GM19463 (cell line): ENCODE measurements at regions not wholly inside any gene's neighbourhood (a gene's known extent, or its start where the extent isn't known, plus 50 kb on each side); places are given as distances from the start of the nearest gene placed in this dataset.
A peak's percentile ranks its signal among the peaks of the same experiment; 100 is the strongest.

Experiments
- ATAC-seq: cut with Tn5 transposase; IDR thresholded peaks from one replicate; pipeline ENCODE4 v1.9.1; 2021; ENCODE audit warnings: mild to moderate bottlenecking, moderate library complexity; ENCODE audit not compliant: unreplicated experiment

DNA sequence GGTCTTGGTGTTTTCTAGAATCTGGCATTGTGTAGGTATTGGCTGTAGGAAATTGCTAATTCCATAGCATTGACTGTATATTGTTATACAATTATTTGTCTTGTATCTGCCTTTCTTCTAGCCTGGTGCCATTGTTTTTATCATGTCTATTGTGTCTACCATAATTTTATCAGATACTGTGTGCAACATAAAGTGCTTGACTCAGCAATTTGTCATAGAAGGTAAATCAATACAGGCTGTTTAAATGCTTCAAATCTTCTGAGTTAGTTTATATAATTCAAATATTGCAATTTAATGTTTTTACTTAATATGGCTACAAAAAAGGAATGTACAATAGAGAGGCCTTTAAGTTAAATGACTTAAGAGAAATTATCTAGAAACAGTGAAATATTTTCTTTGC lies 263.3 kb upstream of the UGT8 start:
- no peak for ATAC-seq

DNA sequence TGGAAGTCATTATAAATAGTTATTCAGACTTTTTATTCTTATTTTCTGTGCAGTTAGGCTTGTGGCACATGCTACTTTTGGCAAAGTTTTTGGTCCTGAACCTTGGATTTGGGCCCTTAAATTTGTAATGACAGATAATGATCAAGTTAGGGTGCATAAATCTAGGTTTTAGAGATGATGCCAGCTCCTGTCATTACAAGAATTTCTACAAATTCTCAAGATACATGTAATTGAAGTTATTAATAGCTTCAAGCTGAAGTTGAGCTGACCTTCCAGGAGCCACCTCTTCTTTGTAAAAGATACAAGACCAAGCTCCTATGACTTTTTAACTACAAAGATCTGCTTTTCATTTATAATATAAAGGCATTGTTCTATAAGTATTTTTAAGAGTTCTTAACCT lies 255.6 kb upstream of the UGT8 start:
- no peak for ATAC-seq

DNA sequence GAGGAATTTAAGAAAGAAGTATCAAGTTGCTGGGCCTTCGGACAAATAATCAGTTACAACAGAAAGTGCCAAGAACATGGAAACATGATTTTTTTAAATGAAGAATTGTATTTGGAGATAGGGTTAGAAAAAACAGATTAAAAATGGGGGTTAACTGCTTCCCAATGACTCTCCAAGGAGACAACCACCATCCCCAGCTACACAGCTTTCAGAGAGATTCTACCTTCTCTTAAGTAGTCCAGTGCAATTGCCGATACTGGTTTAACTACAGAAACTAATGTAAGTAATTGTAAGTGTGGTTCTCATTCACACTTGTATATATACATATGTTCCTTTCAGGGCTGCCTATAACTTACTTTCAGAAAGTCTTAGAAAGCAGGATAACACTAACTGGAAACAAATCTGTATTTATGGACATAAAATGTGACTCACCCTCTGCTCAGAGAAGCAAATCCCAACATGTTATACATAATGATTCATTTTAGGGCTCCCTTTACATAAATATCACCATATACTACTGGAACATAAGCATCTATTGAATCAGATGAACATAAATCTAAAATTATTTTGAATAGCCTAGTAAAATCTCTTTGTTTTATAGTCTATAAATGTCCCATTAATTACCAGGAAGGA lies 248.9 kb upstream of the UGT8 start:
- no peak for ATAC-seq

DNA sequence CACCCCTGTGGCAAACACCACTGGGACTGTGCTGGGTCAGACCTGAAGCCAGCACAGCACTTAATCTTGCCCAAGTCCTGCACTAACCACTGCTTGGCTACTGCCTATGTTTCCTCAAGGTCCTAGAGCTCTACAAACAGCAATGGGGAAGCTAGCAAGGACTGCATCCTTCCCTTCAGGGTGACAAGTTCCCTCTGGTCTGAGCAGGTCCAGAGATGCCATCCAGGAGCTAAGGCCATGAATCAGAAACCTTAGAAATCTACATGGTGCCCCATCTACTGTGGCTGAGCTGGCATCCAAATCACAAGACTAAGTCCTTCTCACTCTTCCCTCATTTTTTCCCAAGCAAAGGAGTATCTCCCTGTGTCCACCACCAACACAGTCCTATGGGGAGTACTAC lies 239.7 kb upstream of the UGT8 start:
- no peak for ATAC-seq

DNA sequence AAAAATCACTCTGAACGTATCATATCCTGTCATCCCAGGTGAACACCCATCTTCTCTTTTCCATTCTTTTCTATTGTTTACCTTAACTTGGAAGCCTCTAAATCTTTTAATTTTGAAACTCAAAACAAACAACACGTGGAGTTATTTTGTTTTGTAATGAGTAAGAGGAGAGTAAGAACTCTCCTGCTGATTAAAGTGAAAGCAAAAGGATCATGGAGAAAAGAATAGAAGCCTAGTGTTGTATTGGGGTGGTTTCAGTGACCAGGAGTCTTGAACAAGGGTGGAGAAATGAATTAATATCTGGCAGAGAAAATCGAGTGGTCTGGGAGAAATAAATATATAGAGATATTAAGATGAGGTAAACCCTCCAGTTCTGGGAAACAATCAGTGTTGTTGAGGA lies 237.4 kb upstream of the UGT8 start:
- ATAC-seq = no peak

DNA sequence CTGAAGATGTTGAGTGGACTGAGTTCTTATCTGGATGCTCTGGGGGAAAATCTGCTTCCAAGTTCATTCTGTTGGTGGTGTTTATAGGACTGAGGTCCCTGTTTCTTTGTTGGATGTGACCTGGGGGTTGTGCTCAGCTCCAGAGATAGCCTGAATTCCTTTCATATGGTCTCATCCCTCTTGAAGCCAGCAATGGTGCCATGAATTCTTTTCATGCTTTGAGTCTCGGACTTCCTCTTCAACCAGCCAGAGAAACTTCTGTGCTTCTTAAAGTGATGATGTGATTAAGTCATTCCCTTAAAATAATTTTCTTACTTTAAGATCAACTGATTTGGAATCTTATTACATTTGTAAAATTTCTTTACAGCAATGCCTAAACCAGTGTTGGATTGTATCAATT lies 233.8 kb upstream of the UGT8 start:
- ATAC-seq = no peak

DNA sequence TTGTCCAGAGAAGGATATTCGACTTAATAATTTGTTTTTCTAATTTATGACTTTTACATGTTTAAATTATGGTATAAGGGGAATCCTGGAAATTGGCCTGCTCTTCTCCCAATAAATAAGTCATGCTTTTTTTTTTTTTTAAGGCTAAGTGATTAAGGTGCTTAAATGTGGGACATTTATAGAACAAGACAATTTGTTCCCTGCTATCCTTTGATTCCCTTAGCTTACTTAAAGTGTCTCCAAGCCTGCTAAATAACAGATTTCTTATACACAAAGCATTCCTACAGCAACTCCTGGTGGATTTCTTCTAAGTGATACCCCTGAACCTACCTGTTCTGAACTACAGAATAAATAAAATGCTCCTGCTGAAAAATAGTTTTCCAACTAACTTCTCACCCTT lies 233.0 kb upstream of the UGT8 start:
- no peak for ATAC-seq

DNA sequence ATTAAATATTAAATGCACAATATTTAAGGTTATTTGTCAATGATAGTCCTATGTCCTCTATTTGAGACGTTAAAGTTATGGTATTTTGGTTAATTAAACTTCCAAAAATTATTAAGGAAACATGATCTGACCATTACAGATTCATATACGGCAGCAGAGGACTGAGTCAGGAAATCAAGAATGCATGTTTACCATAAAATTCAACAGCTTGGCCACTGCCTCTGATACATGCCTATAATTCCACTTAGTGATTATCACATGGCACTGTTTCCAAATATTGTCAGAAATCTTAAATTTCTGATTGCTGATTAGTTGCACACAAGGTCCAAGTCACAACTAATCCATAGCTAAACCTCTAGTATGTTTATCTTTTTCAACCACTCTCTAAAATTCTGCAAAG lies 232.2 kb upstream of the UGT8 start:
- ATAC-seq = no peak

DNA sequence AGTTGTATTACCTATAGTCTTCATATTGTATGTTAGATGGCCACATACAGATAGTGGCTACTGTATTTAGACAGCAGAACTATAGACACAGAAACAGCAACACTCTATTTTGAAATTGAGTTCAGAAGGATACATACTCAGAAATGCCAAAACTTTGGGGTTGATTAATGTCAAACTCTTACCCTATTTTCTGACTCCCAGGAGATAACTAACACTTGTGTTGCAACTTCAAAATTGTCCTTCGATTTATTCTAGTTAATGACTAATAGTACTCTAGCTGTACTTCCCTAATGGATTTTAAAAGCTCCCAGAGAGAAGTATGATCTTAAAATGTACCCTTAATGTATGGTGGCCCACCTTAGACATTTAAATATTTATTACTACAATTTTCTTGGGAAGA lies 229.9 kb upstream of the UGT8 start:
- no peak for ATAC-seq

DNA sequence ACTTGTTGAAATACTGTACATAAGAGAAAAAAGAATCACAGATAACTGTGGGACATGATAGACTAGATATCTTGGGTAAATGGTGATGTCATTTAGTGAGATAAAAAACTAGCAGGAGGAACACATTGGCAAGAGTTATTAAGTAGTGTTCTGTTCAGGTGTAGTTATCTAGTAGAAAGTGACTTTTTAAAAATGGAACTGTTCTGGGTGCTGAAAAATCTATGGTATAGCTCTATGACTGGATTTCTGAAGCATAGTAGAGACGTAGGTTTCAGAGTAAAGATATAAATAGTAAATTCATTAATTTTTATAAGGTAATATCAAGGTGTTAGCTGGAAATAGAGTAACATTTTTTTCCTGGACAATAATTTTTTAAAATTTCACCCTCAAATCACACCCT lies 225.1 kb upstream of the UGT8 start:
- no peak for ATAC-seq

DNA sequence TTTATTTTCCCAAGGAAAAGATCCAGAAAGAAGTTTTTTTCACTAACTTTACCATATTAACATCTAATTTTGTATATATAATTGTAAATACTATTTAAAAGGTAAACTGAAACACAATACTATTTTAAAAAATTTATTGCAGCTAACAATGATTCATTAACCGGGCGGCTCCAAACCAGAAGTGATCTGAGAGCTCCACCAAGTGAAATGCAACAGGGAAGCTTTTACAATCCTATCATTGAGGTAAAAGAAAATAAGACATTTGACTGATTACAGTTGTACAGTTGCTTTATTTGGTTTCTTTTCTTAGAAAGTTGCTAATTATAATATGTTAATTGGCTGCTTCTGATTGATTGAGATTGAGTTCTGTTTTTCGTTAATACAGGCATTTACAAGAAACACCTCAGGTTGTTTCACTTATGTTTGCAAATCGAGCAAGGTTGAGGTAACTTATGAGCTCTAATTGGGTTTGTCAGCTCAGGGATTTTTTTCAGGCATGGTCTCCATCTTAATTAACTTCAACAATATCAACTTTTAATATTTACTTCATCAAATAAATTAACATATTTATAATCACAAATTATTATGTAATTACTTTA lies 220.2 kb upstream of the UGT8 start:
- no peak for ATAC-seq

DNA sequence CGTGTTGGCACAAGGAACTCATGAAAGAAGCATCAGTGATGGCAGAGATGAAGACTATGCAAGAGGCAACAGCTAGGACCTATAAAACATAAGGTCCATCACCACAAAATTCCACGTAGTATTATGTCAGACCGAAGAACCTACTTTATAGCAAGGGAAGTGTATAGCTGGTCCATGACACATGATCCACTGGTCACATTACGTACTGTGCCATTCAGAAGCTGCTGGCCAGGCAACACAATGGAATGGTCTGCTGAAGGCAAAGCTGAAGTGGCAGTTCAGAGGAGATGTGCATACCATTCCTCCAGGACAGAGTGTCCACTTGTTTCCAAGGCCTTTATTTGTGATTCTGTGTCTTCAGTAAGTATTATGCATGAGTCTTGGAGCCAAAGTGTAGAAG lies 215.5 kb upstream of the UGT8 start:
- ATAC-seq = no peak

DNA sequence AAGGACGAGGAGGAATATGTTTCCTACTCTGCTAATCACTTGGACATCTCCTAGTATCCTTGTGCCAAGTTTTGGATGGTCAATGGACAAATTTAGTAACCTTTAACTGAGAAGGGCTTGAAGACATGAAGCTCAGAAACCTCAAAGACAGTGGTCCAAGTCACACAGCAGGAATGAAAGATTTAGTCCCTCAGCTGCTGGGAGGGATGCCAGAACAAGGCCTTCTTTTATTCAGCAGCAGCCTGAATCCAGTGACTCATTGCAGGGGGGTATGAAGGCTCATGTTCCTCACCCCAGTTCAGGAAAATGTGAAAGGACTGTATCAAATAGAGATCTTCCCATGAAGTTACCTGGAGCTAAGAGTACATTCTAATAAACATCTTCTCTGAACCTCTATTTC lies 214.9 kb upstream of the UGT8 start:
- no peak for ATAC-seq

DNA sequence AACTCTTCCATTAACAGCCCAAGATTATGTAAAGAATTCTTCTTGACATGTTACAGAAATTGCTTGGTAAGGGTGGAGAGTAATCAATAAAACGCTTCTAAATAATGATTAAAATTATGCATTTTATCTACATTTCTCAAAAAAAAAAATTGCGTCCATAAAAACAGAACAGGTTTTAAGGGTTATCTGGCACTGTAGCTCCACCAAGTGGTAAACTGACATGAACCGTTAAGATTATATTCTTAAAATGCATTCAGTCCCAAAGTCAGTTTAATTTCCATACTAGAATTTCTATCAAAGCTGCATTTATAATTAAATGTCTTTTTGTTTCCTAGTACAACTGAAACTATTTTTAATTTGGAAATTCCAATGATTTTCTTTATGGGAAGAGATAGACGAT lies 214.0 kb upstream of the UGT8 start:
- ATAC-seq = no peak

DNA sequence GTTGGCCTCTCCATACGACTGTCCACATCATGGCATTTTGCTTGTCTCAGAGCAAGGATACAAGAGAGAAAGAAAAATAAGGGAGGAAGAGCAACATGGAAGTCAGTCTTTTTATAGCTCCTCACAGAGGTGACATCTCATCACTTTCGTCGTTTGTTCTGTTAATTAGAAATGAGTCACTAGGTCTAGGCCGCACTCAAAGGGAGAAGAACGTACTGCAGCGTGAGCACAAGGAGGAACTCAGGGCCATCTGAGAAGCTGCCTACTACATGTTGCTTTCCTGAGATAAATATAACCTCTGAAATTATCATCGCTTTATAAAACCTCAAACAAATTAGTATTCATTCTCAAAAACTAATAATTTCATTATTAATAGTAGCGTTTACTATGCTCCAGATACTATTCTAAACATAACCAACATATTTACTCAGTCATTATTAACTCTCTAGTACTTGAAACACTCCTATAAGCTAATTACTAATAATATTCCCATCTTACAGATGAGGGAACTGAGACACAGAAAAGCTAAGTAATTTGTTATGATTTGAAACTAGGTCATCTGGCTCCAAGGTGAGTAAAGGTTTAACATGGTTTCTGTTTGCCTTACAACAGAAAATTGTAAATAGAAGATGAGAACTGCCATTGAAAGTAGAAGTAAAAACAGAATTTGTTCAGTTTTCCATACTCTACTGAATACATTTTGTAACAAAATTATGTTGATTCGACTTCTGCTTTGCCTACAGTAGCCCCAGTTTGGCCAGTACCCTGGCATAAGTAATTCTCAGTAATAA lies 213.2 kb upstream of the UGT8 start:
- ATAC-seq = peak; percentile 62

DNA sequence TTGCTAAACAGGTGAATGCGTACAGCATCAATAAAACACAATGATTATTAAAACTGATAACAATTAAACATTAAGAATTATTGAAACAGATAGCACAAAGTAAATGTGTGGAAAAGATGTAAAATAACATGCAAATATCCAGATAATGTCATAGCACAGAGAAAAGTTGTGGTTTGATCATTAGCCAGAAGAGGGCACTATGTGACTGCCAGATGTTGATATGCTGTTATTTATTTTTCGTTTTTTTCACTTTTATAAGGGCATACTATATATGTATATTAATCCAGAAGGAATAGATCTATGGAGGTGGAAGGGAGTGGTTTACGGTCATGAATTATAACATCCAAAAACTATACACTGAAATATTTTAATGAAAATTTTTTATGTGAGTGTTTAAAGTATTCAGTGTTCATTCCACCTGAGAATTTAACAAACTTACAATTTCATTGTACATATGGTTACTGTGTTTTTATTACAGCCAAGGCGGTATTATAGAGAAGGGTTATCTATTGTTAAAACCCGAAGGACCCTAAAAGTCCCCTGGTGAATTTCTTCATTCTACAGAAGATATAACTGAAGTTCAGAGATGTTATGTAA lies 211.9 kb upstream of the UGT8 start:
- no peak for ATAC-seq

DNA sequence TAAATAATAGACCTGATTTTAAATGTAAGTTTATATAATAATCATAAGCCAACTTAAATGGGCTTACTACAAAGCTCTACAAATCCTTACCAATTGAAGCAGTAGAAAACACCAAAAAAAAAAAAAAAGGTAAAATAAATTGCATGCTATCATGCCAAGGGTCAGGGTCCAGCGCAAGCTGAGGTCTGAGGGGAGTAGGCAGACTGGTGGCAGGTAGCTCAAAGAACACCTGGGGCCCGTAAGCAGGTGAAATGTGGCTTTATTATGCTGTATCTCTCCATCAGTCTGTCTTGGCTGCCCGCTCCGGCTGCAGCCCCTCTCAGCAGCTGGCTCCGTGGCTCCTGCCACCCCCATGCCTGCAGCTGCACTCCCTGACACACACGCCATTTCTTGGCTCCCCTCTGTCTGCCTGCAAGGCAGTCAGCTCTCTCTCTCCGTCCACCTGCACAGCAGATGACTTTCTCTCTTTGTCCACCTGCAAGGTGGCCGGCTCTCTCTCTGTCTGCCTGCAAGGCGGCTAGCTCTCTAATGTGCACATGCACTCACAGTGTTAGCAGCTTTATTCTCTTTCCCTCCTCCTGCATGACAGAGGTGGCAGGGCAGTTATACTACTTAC lies 209.4 kb upstream of the UGT8 start:
- ATAC-seq = no peak

DNA sequence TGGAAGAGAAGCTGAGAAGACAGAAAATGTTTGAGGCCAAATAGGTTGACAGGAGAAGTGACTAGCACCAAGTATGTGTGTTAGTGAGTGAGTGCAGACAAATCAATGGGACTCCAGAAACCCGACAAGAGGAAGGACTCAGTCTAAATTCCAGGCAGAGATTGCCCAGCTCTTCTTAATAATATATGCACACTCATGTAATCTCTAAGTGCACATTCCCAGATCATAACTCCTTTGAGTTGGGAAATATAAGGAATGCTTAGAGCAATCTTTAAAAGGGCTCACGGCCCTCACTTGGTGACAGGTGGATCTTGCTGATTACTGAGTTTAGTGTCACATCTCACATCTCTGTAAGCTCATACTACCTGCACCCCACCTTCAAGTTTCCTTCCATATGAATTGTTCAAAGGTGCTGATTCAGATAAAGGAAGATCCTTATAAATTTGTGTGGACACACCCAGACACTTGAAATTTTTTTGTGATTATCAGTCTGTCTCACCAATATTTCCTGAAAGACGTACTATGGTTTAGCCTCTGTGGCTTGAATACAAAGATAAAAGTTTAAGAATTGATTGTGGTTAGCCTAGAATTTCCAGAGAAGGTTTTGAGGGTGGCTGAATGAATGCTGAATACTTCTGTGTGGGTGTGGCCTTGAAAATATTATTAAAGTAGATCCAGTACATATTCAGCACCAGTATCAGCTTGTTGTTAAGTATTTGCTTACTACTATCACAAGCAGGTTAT lies 205.1 kb upstream of the UGT8 start:
- no peak for ATAC-seq

DNA sequence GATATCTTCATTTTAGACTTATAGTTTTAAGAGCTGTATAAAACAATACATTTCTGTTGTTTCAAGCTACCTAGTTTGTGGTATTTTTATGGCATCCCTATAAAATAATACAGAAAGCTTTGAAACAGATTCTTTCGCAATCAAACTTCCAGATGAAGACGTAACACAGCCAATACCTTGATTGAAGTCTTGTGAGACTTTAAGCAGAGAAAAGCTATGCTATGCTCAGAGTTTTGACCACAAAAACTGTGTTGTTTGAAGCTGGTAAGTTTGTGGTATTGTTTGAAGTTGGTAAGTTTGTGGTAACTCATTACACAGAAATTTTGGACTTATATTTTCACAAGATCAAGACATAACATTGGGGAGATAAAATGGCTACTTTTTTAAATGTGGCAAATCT lies 201.8 kb upstream of the UGT8 start:
- ATAC-seq = no peak

DNA sequence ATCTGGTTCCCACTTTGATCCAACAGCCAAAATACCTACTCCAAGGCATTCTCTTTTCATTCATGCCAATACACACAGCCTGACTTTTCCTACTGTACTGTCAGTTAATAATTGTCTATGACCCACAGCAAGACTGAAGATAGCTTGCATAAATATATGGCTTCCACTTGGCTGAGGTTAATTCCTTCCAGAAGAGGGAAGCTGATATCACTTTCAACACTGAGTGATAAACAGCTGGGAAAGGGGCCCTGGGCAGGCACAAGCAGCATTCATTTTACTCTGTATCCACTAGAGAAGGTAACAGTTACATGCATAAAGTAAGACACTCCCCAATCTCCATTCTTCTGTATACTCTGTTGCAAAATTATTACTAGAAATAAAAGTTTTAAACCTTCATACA lies 200.2 kb upstream of the UGT8 start:
- ATAC-seq = no peak

DNA sequence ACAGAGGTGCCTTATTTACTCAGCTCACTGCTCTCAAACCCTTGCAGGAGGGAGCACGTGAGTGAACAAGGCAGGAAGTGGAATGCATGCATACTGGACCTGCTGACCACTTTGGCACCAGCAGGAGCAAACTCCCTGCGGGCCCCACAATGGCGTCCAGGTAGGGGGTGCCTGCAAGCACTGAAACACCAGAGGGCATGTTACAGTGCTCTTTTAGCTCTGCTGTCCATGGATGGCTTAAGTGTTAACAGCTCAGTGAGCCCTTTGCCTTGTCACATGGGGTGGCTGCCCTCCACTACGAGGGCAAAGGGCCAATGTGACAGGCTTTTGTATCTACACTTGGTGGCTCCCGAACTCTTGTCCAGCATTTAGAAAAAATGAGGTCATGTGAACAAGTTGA lies 199.5 kb upstream of the UGT8 start:
- ATAC-seq = no peak
